ENCODE measurements at regions not wholly inside any gene's neighbourhood (a gene's known extent, or its start where the extent isn't known, plus 50 kb on each side); places are given as distances from the start of the nearest gene placed in this dataset.

GRCh38 chr13:63010072-63010658 is 1594.5 kb upstream of the PCDH20 start:
- TF ChIP-seq CTCF (IDR thresholded peaks at IDR 0.05) (no peak), POLR2AphosphoS5 (IDR thresholded peaks at IDR 0.05) (no peak), POLR2A (IDR thresholded peaks at IDR 0.05; ENCODE audit: low read depth) (no peak)

Measured in esophagus muscularis mucosa (tissue), 3 donors.